HG02610 (cell line): ENCODE measurements at regions not wholly inside any gene's neighbourhood (a gene's known extent, or its start where the extent isn't known, plus 50 kb on each side); places are given as distances from the start of the nearest gene placed in this dataset.

ENCODE experiments used
- ATAC-seq: cut with Tn5 transposase; IDR thresholded peaks from one replicate; pipeline ENCODE4 v1.9.1; 2021; ENCODE audit warnings: mild to moderate bottlenecking, moderate library complexity; ENCODE audit not compliant: unreplicated experiment

DNA sequence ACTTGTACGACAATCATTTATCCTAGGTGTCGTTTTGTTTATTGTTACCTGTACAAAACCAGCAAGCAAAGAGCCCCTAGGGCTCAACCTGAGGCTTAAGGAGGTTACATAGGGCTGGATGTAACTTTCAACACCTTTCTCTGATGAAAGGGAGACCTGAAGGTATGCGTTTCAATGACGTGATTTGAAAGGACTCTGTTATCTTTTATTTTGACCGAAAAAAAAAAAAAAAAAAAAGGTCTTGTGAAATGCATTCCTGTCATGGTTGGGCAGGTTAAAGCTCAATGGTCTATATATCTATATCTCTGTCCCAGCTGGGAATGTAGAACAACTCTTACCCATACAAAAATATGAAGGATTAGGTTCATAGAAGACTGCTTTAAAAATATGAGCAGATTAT lies 78.7 kb upstream of the SASH1 start:
- ATAC-seq = no peak

DNA sequence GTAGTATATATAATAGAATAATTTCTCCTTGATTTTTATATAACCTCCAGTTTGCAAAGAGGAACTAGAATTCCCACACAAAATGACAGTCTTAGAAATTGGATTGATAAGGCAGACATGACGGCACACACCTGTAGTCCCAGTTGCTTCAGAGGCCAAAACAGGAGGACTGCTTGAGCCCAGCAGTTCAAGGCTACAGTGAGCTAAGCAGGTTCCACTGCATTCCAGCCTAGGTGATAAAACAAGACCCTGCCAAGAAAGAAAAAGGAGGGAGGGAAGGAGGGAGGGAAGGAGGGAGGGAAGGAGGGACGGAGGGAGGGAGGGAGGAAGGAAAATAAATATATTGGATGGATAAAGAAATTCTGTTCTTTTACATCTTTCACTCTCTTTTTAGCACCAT lies 77.6 kb upstream of the SASH1 start:
- ATAC-seq = no peak

DNA sequence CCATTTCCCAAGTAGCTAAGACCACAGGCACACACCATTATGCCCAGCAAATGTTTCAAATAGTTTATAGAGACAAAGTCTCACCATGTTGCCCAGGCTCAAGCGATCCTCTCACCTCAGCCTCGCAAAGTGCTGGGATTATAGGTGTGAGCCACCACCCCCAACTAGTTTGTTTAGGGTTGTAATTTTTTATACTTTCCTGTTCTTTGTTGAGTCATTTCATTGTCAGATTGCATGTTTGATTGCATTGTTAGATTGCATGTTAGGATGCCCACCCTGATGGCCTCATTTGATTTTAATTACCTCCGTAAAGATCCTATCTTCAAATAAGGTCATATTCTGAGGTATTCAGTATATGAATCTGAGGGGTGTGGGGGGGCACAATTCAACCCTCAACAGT lies 73.3 kb upstream of the SASH1 start:
- no peak for ATAC-seq

DNA sequence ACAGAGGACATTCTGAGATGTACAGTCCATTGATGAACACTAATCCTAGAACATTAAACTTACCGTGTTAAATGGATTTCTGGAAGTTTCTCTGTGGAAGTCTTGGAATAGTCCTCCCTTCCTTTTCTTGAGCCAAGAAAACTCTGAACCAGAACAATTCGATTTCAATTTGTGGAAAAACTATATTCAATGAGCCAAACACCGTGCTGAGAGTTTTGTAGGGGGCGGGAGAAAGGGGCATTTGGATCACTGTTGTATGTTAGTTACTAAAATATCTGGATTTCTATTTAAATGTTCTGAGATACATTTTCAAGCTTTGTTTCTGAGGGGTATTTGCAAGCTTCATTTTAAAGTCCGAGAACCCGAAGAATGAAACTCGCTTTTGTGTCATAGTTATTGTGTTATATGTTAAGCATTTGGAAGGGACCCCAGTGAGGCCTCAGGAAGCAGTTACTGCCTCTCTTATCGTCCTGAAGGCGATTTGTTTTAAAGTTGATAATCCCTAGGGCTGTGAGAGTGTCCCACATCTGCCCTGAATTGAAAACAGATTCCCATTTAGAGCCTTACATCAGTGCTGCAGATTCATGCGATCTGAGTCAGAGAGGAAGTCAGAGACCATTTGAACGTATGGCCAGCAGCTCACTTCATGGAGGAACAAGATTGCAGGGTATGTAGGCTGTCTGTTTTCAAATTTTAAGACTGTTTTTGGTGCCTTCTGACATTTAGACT lies 70.8 kb upstream of the SASH1 start:
- no peak for ATAC-seq

DNA sequence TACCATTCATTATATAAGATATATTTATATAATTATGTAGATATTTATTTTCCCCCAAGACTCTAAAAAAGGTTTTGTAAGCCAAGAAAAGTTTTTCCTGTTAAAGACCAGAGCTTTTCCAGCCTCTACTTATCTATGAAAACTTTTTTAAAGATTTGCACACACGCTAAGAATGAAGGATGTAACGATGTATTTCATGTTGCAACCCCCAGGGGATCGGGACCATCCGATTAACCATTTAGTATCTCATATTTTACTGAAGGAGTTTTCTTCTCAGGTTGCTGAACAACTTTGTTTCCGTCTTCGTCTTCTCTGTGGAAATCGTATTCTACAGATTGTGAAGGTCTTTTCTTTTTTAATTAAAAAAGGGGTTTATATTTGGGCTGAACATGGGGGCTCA lies 70.0 kb upstream of the SASH1 start:
- no peak for ATAC-seq

DNA sequence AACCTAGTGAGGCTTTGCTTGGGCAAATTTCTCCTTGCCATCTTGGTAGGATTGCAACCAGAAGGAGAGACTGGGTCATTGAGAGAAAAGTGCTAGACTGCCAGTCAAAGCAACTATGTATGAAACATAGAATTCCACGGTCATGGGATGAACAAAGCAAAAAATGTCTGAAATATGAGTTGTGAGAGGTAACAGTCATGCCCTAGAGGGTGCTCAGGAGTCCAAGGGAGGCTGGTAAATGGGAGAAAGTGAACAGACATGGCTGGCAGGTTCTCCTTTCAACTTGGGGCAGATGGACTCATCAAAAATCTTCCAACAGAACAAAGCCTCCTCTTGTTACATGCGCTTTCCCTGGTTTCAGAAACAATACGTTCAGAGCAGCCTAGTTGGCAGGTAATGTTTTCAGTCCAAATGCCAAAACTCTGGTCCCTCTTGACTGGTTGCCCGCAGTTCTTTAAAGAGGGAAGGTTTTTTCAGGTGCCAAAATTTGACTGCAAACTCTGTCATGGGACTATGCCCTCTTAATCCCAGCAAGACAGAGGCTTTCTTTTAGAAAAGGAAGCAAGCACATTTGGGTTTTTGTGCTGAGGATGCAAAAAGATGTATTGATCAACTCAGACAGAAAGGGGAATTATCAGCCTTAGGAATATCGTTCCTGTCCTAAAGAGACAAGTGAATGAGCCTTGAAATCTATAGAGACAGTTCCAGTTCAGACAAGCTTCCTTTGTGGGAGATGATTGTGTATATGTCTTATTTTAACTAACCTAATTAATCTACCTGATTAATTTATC lies 68.5 kb upstream of the SASH1 start:
- ATAC-seq = no peak

DNA sequence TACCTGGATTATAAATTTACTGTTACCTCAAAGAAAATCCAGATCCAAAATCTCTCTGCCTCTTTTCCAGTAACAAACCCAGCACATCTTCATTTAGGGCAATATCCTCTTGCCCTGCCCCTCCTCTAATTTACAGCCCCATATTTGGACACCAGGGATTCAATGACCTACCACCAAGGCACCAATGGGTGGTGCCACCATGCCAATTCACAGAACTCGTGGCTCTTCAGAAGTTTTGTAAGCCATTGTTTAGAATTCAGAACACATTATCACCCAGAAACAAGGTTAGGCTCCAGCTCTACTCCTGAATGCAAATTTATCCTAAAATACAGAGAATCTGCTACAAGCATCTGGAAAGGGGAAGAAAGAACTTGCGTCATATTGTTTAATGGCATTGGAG lies 67.8 kb upstream of the SASH1 start:
- ATAC-seq = no peak

DNA sequence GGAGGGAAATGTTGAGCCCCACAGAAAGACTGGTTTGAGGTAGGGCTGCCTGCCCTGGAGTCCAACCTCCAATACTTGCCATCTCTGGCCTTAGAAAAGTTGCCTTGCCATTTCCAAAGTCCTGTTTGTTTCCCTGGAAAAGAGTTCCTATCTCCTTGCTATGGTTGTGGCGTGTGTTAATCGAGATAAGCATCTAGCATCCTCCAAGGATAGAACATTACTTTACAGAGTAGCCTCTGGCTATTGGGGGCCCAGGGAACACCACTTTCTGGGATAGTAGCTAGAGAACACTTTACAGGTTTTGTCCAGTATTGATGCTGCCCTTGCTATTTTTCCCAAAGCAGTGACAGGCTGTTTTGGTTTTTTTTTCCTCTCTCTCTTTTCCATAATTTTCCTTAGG lies 57.4 kb upstream of the SASH1 start:
- ATAC-seq = no peak

DNA sequence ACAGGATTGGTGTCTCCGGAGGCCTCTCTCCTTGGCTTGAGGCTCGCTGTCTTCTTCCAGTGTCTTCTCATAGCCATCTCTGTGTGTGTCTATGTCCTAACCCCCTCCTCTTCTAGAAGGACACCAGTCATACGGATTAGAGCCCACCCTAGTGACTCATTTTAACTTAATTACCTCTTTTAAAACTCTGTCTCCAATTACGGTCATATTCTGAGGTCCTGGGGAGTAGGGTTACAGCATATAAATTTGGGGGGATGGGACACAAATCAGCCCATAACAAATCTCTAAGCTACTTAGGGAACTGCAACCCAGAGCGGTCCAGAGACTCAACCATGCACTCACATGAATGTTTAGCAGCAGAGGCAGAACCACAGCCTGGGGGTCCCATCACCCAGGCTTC lies 56.1 kb upstream of the SASH1 start:
- no peak for ATAC-seq

DNA sequence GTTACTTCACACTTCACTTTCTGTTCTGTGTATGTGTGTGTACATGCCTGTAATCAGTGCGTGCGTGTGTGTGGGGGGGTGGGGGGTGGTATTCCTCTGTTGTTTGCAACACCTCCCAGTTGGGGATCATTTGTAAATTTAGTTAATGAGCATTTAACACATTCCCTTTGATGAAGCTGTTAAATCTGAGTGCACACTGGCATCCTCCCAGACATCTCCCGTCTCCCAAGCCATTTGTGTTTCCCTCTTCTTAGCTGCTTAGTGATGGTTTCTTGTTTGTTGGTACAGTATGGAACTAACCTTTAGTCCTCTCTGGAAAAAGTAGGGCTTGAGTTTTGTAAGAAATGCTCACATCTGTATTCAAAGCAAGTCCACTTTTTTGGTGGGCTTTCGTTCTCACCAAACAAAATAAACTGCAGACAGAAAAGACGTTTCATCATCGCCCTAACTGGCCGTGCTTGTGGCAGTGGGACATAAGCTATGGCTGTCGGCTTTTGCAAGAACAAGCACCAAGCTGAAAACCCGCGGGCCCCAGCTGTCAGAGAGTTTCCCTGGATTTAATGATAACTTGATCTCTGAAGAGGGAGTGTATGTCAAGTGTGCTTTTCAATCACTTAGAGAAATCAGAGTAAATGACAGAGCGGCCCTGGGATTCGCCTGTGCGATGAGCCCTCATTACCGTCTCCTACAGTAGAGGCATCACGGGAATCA lies 54.9 kb upstream of the SASH1 start:
- ATAC-seq = no peak

DNA sequence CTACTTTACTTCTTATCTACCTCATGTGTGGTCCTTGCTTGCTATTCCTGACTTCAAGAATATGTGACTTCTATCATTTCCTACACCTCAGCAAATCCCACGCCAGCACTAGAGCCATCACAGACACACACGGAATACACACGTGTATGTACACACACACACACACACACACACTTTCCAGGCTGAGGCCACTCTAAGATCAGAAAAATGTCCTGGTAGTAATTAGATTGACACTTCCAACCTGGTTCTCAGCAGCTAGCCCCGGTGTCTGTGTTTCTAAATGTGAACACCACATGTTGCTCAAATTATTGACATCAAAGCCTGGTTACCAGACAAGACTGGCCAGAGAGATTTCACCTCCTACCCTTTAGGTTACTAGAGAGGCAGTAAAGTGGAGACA lies 54.1 kb upstream of the SASH1 start:
- no peak for ATAC-seq

DNA sequence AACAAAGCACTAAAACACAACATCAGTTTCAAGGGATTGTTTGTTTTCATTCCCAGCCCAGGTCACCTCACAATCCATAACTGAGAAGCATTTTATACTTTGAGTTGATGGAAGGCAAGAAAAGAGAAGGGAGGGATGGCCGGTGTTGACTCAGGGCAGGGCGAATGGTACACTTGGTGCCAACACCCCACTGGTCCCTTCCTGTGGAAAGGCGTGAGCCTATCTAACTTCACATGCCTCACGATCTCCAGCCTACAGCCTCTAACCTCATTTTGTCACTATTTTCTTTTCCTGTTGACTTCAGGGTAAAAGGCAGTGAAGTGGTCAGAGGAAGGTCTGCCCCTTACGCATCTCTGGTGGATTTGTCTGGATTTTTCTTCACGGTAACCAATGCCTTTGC lies 53.5 kb upstream of the SASH1 start:
- no peak for ATAC-seq

DNA sequence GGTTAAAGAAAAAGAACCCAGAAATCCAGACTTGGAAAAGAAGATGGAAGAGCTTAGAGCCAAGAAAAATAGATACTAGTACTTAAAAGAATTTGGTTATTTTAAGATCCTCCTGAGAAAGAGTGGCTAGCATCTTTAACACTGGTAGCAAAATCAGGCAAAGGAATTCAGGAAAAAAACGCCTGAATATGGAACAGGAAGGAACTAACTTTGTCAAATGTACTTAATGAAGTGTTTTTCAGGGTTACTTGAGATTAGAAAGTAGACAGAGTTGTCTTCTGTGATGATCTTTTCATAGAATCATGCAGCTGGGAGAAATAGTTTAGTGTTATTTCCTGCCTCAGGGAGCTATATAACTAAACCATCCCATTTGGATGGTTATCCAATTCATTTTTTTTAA lies 50.8 kb upstream of the SASH1 start:
- ATAC-seq = no peak
